Stimulated activated naive CD8-positive, alpha-beta T cell treated with anti-CD3 and anti-CD28 coated beads, Interleukin-15, amount 100 ng/mL, for 72 hours (primary cell): ENCODE measurements at regions not wholly inside any gene's neighbourhood (a gene's known extent, or its start where the extent isn't known, plus 50 kb on each side); places are given as distances from the start of the nearest gene placed in this dataset.

ENCODE experiments used
- ATAC-seq: fragments of 150-1000 bp; cut with Tn5 transposase; 2 replicates; pipeline ENCODE4 v1.10.0; 2021; ENCODE audit warnings: mild to moderate bottlenecking, moderate library complexity
- DNase-seq, 2 donors: peaks; one replicate each; pipeline ENCODE4 v3.0.0; 2021 to 2022
- H3K27ac Mint-ChIP-seq, 2 donors: one replicate each; pipeline ENCODE4 v1.8.0; 2022; ENCODE audit warnings: mild to moderate bottlenecking in 2 of 2, mixed read lengths in 2 of 2, moderate library complexity in 2 of 2
- H3K27me3 Mint-ChIP-seq: one replicate; pipeline ENCODE4 v1.8.0; 2022; ENCODE audit warnings: mixed read lengths
- H3K4me1 Mint-ChIP-seq: one replicate; pipeline ENCODE4 v1.8.0; 2022; ENCODE audit warnings: mild to moderate bottlenecking, mixed read lengths
- H3K4me3 Mint-ChIP-seq, 2 donors: one replicate each; pipeline ENCODE4 v1.8.0; 2022; ENCODE audit warnings: mild to moderate bottlenecking in 2 of 2, mixed read lengths in 2 of 2, moderate library complexity in 1 of 2
- H3K9me3 Mint-ChIP-seq, 2 donors: one replicate each; pipeline ENCODE4 v1.8.0; 2022; ENCODE audit warnings: mixed read lengths in 2 of 2

GRCh38 chr21:23384679-23385078, 2222.6 kb downstream of the MRPL39 start:
- ATAC-seq: no peak

DNA sequence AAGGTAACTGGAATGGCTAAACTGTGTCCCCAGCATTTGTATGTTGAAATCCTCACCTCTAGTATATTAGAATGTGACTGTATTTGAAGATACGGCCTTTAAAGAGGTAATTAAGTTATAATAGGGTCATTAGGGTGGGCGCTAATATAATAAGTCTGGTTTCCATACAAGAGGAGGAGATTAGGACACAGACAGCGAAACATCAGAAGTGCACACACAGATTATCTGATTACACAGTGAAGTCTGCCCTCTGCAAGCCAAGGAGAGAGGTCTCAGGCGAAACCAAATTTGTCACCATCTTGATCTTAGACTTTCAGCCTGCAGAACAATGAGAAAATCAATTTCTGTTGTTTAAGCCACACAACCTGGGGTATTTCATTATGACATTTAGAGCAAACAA, 2233.1 kb downstream of the MRPL39 start:
- DNase-seq (no peak), ATAC-seq (no peak)
- no peaks in the 10 kb centered on the region for H3K27me3 Mint-ChIP-seq
- no peaks in the 10 kb centered on the region for H3K9me3 Mint-ChIP-seq
- H3K4me1 Mint-ChIP-seq: no peaks in the 10 kb centered on the region
- no peak overlapping the region for H3K27ac Mint-ChIP-seq
- H3K4me3 Mint-ChIP-seq: no peak overlapping the region

More at GRCh38 chr21:23384679-23385078, 2222.6 kb downstream of the MRPL39 start:
- no peaks in the 10 kb centered on the region for H3K9me3 Mint-ChIP-seq
- no peaks in the 10 kb centered on the region for H3K4me1 Mint-ChIP-seq
- no peak for DNase-seq
- H3K4me3 Mint-ChIP-seq: no peak overlapping the region
- H3K27me3 Mint-ChIP-seq: peaks cover 8% of the 10 kb centered on the region
- H3K27ac Mint-ChIP-seq: no peak overlapping the region

GRCh38 chr21:23356905-23357304, 2250.4 kb downstream of the MRPL39 start:
- no peak for DNase-seq
- no peaks in the 10 kb centered on the region for H3K27me3 Mint-ChIP-seq
- ATAC-seq: no peak
- no peaks in the 10 kb centered on the region for H3K4me1 Mint-ChIP-seq
- H3K27ac Mint-ChIP-seq: no peak overlapping the region
- H3K4me3 Mint-ChIP-seq: no peak overlapping the region
- peaks cover 0 to 14% of the 10 kb centered on the region in 2 donors for H3K9me3 Mint-ChIP-seq

- Mint-ChIP-seq H3K27me3 (no peaks in the 10 kb centered on the region), H3K27ac (no peak overlapping the region), H3K4me1 (no peaks in the 10 kb centered on the region), H3K4me3 (no peak overlapping the region), H3K9me3 (peaks cover 0 to under 1% of the 10 kb centered on the region in 2 donors)
- ATAC-seq: no peak
- DNase-seq: no peak
Observed at GRCh38 chr21:23316190-23316589, 2291.1 kb downstream of the MRPL39 start.

DNA sequence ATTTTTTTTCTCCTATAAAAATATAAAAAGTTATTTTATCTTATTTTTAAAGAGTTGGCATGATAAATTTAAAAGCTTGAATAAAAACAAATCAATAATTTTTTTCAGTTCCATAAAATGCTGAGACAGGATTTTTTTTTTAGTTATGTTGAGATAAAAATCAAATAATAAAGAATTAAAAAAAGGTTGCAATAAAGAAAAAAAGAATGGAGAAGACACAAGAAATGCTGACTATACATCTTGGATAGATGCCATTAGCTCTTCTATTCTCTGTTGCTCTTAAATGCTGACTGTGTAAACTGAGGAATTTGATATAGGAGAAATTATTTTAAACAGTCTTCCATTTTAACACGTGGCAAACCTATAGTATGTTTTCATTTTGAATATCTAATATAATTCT, 2298.5 kb downstream of the MRPL39 start:
- peaks cover 0 to 6% of the 10 kb centered on the region in 2 donors for H3K9me3 Mint-ChIP-seq
- H3K27ac Mint-ChIP-seq: no peak overlapping the region
- no peaks in the 10 kb centered on the region for H3K27me3 Mint-ChIP-seq
- no peak overlapping the region for H3K4me3 Mint-ChIP-seq
- DNase-seq: no peak
- no peak for ATAC-seq
- H3K4me1 Mint-ChIP-seq: no peaks in the 10 kb centered on the region

GRCh38 chr21:23307065-23307464, 2300.2 kb downstream of the MRPL39 start:
- Mint-ChIP-seq H3K4me1 (no peaks in the 10 kb centered on the region), H3K27me3 (no peaks in the 10 kb centered on the region), H3K4me3 (no peak overlapping the region), H3K9me3 (peaks cover 0 to 6% of the 10 kb centered on the region in 2 donors), H3K27ac (no peak overlapping the region)
- no peak for DNase-seq
- no peak for ATAC-seq

DNA sequence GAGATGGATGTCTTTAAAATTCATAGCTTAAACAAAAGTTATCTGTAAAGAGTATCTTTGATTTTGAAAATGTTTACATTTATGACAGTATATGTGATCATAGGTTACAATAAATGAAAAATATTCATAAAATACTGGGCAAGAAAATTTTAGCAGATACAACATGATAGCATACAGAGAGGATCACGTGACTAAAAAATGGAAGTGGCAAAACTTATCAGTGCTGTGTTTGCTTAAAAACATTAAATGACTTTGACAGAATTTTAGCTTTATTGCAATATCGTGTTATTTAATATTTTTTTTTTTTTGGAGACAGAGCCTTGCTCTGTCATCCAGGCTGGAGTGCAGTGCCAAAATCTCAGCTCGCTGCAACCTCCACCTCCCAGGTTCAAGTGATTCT, 2294.1 kb downstream of the NCAM2 start:
- no peaks in the 10 kb centered on the region for H3K4me1 Mint-ChIP-seq
- no peak for ATAC-seq
- DNase-seq: no peak
- no peak overlapping the region for H3K4me3 Mint-ChIP-seq
- no peaks in the 10 kb centered on the region for H3K27me3 Mint-ChIP-seq
- H3K9me3 Mint-ChIP-seq: peaks cover 8 to 16% of the 10 kb centered on the region in 2 donors
- no peak overlapping the region for H3K27ac Mint-ChIP-seq

GRCh38 chr21:23281917-23282316, 2283.7 kb downstream of the NCAM2 start:
- Mint-ChIP-seq H3K4me1 (no peaks in the 10 kb centered on the region), H3K4me3 (no peak overlapping the region), H3K9me3 (peaks cover 0 to 4% of the 10 kb centered on the region in 2 donors), H3K27me3 (no peaks in the 10 kb centered on the region), H3K27ac (no peak overlapping the region)
- no peak for DNase-seq
- ATAC-seq: no peak

DNA sequence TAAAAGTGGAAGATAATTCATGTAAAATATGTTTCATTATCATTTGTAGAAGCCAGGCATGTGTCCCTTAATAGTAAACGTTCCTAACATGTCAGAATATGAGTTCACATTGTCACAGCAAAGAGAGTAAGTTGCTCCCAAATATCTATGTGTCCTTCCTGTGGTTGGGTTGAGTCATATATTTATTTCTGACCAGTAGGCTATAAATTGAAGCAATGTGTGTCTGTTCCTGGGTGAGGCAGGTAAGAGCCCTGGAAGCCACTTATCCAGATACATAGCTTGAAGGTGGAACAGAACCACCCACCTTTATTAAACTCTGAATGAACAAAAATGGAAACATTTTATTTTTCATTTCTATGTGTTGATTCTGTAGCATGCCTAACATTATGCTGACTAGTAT, 2251.6 kb downstream of the NCAM2 start:
- no peak overlapping the region for H3K4me3 Mint-ChIP-seq
- H3K27me3 Mint-ChIP-seq: no peaks in the 10 kb centered on the region
- DNase-seq (no peak), ATAC-seq (no peak)
- no peaks in the 10 kb centered on the region for H3K4me1 Mint-ChIP-seq
- no peak overlapping the region for H3K27ac Mint-ChIP-seq
- no peaks in the 10 kb centered on the region for H3K9me3 Mint-ChIP-seq

DNA sequence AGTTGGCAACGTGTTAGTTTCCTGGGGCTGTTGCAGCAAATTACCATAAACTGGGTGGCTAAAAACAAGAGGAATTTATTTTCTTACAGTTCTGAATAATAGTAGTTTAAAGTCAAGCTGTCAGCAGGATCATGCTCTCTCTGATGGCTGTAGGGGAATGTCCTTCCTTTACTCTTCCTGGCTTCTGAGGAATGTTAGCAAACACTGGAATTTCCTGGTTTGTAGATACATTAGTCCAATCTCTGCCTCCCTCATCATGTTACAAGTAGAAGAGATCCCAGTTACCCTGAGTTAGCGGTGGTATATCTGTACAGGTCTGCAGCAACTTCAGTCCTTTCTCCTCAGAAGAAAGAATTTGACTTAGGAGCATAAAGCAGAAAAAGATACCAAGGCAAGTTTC, 2249.1 kb downstream of the NCAM2 start:
- Mint-ChIP-seq H3K27me3 (no peaks in the 10 kb centered on the region), H3K4me1 (no peaks in the 10 kb centered on the region), H3K27ac (no peak overlapping the region), H3K4me3 (no peak overlapping the region), H3K9me3 (no peaks in the 10 kb centered on the region)
- DNase-seq (no peak), ATAC-seq (no peak)

DNA sequence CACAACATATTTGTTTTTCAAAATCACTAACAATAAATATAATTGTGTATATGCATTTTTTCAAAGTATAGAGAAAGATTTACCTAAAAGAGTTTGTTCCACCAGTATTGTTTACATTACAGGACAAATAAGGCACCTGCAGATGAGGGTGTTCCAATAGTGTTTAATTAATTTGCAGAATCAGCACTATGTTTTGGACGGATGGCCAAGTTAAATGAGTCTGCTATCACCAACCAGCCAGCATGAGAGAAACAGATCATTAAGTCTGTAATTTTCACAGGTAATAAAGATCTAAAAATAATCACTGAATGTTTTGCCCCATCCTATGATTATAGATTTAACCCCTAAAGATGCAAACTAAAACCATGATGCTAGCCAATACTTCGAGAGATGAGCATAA, 2247.0 kb downstream of the NCAM2 start:
- Mint-ChIP-seq H3K4me3 (no peak overlapping the region), H3K27me3 (no peaks in the 10 kb centered on the region), H3K9me3 (no peaks in the 10 kb centered on the region), H3K27ac (no peak overlapping the region), H3K4me1 (no peaks in the 10 kb centered on the region)
- DNase-seq (no peak), ATAC-seq (no peak)

- H3K4me1 Mint-ChIP-seq: no peaks in the 10 kb centered on the region
- no peaks in the 10 kb centered on the region for H3K27me3 Mint-ChIP-seq
- H3K27ac Mint-ChIP-seq: no peak overlapping the region
- ATAC-seq: no peak
- H3K9me3 Mint-ChIP-seq: no peaks in the 10 kb centered on the region
- DNase-seq: no peak
- no peak overlapping the region for H3K4me3 Mint-ChIP-seq
Observed at GRCh38 chr21:23223882-23224281, 2225.7 kb downstream of the NCAM2 start.

DNA sequence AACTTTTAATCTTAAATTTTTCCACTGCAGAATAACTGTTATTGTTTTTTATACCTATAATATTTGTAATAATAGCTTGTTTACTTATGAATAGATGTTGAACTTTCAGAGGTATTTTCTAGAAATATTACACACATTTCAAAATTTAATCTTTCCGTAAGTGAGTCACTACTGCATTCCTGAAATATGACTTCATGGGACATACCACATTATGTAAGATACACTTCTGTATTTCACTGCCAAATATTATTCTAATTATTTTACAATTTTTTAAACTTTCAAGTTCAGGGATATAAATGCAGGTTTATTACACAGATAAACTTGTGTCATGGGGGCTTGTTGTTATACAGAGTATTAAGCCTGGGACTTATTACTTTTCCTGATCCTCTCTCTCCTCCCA, 2220.5 kb downstream of the NCAM2 start:
- no peaks in the 10 kb centered on the region for H3K27me3 Mint-ChIP-seq
- H3K4me3 Mint-ChIP-seq: no peak overlapping the region
- ATAC-seq: no peak
- no peaks in the 10 kb centered on the region for H3K4me1 Mint-ChIP-seq
- no peak for DNase-seq
- peaks cover 4 to 6% of the 10 kb centered on the region in 2 donors for H3K9me3 Mint-ChIP-seq
- H3K27ac Mint-ChIP-seq: no peak overlapping the region

DNA sequence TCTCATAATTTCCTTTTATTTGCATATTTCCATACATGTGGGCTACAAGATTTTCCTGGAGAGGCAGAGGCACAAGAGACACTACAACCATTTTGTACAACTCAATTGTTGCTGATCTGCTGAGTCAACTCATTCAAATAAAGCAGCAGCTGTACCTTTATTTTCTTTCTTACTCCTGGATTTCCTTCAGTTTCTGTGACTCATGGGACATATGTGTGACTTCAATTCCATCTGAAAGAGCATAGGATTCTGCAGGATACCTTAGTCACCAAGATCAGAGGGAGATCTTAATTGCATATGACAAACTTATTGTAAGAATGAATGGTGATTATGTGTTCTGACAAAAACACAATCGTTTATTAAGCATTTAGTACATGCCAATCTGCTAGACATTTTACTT, 2219.4 kb downstream of the NCAM2 start:
- no peak overlapping the region for H3K27ac Mint-ChIP-seq
- no peak overlapping the region for H3K4me3 Mint-ChIP-seq
- no peaks in the 10 kb centered on the region for H3K27me3 Mint-ChIP-seq
- DNase-seq: no peak
- no peak for ATAC-seq
- H3K9me3 Mint-ChIP-seq: peaks cover 8 to 10% of the 10 kb centered on the region in 2 donors
- H3K4me1 Mint-ChIP-seq: no peaks in the 10 kb centered on the region

- Mint-ChIP-seq H3K4me3 (no peak overlapping the region), H3K9me3 (peaks cover 8 to 10% of the 10 kb centered on the region in 2 donors)
Observed at GRCh38 chr21:23215261-23215660, 2217.1 kb downstream of the NCAM2 start.

More at GRCh38 chr21:23215261-23215660, 2217.1 kb downstream of the NCAM2 start:
- Mint-ChIP-seq H3K27ac (no peak overlapping the region), H3K4me1 (no peaks in the 10 kb centered on the region), H3K27me3 (no peaks in the 10 kb centered on the region)
- ATAC-seq: no peak
- DNase-seq: no peak
